NCI-H2196 (cell line): ENCODE measurements at regions not wholly inside any gene's neighbourhood (a gene's known extent, or its start where the extent isn't known, plus 50 kb on each side); places are given as distances from the start of the nearest gene placed in this dataset.

Experiments
- DNase-seq: peaks from one replicate; lab custom pipeline; 2025; ENCODE audit not compliant: unreplicated experiment; lab: John Stamatoyannopoulos, UW

DNA sequence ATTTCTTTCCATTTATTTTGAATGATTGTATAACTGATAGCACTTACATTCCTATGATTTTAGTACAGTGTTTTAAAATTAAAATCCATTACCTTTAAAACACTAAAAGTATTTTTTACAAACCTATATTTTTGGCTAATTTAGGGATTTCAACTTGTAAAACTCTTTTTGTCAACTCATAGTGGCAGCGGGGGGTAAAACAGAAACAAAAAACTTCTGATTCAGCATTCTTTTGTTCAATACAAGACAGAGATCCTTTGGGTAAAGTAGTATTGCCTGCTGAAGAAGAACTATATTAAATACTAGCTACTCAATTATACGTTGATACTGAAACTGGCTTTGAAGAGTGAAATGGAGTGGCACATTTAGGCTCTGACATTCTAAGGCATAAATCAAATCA is 437.4 kb upstream of the CDH19 start:
- no peak for DNase-seq

DNA sequence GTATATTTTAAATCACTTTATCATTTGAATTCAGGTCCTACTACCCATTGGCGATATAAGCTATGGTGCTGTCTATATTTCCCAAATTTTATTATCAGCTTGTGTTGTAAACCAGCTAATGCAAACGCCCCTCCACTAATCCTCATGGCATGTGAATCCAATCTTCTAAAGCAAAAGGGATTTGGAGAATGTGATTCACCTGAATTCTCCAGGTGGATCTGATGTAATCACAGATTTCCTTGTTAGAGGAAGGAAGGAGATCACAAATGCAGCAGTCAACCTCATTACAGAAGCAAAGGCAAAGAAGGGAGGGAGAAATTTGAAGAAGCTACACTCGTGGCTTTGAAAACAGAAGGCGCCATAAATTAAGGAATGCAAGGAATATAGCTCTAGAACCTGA is 431.1 kb upstream of the CDH19 start:
- DNase-seq: no peak

DNA sequence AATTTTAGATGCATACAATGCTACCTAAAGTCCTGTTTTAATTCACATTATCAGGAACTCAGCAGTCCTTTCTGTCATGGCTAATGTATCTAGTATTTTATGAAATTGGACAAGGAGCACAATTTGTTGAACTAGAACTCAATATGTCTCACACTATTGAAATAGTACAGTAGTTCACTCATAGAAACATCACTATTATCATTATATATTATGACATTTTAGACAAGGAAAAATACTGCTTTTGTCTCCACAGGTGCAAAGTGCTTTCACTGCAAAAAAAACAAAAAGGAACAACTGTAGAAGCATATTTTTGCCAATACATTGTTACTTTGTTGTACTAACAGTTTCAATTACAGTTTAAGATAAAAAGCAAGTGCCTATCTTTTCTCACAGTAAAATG is 419.2 kb upstream of the CDH19 start:
- DNase-seq: no peak

DNA sequence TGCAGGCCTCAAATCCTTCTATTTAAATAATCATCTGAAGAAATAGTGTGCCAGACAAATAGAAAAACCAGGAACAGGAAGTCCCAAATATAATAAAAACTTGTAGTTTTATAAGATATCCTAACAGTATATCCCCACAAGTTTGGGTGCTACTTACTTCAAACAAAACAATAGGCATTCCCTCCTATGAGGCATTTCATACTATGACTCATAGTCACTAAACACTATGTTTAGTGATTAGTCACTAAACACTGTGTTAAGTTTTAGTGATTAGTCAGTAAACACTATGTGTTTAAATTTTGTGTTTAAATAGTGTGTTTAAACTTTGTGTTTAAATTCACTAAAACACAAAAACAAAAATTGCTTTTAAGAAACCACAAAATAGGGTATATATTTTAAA is 407.0 kb upstream of the CDH19 start:
- no peak for DNase-seq

DNA sequence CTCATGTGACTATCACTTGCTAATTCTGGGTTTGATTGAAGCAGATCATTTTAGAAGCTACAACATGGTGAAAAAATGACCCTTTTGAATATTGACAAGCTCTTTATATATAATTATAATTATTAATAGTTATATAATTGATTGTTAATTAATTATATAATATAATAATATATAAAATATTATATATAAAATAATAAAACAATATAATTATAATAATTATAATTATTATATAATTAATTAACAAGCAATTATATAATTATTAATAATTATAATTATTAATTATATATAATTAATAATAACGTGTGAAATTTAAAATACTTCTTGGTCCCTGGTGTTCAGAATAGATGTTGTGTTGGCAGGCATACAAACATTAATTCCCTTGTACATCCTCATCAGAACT is 404.1 kb upstream of the CDH19 start:
- DNase-seq: no peak

DNA sequence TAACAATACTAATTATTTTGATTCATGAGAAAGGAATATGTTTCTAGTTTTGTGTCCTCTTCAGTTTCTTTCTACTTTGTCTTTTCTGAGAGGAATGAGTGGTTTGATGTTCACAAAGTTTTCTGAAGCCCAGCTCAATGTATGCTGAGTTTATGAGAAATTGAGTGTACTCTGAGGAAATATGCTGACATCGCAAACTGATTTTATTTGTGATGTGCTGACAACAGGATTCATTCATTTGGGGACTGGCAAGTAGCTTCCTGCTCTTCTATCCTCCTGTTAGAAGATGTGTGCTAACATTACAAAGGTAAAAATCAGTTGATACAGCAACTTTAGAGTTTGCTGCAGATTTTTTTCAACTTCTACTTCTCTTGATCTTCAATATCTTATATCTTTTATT is 403.2 kb upstream of the CDH19 start:
- no peak for DNase-seq

DNA sequence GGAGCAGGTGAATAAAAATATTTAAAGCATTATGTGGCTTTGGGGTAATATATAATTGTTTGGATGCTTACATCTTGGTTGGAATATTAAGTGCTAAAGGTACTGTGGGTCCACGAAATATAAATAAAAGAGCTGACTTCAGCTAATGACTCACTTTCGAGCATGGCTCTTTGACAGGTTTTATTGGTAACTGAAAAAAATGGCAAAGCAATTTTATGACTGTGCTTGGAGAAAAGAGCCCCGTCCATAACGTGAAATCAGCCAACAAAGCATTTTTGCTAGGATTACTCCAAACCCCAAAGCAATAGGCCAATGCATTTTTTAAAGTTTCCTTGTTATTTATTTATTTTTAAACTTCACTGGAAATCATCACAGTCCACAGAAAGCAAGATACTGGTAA is 397.2 kb upstream of the CDH19 start:
- no peak for DNase-seq

DNA sequence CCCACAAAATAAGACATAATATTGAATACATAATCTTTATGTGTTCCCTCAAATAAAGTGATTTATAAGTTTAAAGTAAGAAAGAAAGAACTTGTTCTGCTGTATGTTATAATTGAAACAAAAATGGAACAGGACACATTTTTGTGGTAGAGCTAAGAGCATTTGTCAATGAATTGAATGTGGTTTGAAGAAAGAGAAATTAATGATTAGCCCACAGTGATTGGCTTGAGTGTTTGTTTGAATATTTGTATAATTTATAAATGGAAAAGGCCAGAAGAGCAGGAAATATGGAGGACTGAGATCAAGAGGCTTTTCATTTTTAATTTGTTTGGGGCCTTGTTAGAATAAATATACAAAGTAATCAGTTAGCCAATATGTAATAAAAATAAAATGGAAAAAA is 395.1 kb upstream of the CDH19 start:
- no peak for DNase-seq

DNA sequence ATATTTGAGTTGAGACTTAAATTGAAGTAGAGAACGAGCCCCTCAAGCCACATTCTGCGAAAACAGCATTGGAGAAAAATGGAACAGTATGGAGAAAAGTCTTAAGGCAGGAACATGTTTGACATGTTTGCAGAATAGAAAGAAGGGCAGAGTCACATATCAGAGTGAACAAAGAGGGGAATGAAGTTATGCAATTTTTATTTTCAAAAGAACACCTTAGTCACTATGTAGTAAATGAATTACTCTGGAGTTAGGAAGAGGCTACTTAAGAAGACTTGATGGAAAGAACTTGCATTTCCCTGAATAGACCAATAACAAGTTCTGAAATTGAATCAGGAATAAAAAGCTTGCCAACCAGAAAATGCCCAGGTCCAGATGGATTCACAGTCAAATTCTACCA is 391.4 kb upstream of the CDH19 start:
- no peak for DNase-seq

DNA sequence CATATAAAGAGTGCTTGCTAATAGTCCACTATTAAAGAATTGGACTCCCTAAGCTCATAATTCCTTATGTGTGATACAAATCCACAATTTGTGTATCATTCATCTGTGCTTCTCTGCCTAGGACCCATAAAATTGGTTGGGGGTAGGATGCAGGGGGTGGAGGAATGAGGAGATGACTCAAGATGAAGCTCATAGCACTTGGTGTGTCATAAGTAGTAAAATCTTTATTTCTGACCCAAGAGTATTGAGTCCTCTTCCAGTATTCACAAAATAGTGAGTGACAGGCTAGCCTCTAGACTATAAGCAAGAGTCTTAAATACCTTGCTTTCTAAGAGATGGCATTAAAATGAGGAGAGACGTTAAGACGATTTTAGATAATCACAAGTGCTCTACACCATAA is 390.9 kb upstream of the CDH19 start:
- no peak for DNase-seq

DNA sequence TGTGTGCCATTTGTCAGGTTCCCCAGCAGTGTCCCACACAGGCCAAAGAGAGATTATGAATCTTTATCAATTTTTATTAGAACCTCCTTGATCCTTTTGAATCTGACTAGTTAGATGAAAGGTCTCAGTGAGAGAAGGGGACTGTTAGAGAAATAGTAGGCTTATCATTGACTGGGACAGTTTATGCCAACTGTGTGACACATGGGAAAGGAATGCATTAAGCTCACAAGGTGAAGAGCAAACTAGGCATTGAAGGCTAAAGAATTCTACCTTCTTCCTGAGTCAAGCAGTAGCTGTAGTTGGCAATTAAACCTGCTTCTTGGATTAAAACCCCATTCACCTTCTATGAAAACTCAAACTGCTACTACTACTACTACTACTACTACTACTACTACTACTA is 389.6 kb upstream of the CDH19 start:
- no peak for DNase-seq

DNA sequence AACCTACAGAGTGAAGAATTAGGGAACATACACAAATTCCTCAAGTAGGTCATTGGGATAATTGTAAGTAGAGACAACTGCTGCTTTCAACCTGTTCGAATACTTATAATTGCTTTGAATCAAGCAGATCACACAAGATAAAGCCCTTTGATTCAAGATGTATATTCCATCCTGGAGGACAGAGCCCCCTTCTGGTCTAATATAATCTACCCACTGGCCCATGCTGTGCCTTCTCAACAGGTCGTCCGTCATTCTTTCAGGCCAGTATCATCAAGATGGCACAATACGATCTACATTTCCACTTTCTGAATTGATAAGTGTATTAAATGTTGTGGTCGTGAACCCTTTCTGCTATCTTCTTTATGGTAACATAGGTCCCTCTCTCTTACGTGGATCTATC is 387.0 kb upstream of the CDH19 start:
- DNase-seq: no peak

DNA sequence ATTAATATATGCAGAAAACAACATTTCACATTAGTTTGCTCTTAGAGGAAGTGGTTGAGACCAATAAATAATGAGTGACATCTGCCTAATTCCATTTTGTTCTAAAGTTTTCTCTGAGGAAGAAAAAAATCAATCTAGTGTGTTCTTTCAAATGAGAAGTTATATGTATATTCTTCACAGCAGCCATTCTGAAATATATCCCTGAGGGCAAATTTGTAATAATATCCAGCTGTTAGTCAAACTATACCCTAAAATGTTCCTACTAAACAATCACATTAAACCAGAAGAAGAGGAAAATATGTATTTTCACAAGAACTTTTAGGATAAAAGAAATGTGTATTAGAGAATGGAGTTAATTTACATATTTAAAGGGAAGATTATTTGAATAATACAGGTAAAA is 375.1 kb upstream of the CDH19 start:
- no peak for DNase-seq

DNA sequence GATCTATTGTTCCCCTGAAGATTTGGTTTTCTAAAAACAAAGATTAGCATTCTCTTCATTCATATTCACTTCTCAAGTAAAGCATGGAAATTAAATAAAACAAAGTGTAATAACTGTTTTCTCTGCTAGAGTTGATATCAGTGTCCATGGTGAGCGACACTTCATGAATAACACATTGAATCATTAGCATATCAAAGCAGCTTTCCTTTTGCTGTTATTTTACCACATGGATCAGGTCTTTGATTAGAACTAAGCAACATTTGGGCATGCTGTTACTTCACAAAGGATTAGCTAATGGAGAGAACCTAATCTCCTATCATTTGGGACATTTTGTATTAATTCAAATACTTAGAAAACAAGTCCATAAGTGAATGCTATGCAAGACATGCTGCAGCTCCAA is 368.8 kb upstream of the CDH19 start:
- DNase-seq: no peak

DNA sequence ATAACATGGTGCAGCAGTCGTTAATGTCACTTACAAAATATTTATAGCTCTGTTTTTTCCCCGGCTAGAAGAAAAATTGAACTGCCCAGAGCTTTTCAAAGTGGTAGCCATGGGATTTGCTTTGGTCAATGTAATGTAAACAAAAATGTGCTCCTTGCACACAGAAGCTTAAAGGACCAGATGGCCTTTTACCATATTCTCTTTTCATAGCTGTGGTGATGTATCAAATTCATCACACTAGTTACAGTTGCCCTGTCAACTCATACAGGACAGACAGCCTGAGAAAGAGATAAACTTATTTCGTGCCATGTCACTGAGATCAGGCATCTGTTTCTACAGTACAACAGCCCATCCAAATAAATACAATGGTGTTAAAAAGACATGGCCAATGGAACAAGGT is 368.1 kb upstream of the CDH19 start:
- no peak for DNase-seq

DNA sequence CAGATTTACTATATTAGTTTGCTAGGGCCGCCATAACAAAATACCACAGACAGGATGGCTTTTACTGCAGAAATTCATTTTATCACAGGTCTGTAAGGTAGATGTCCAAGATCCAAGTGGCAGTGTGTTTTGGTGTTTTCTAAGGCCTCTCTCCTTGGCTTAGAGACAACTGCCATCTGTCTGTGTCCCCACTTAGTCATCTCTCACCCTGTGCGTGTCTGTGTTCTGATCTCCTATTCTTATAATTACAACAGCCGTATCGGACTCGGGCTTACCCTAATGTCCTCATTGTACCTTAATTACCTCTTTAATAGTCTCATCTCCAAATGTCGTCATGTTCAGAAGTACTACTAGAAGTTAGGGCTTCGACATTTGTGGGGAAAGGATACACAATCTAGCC is 362.3 kb upstream of the CDH19 start:
- no peak for DNase-seq

DNA sequence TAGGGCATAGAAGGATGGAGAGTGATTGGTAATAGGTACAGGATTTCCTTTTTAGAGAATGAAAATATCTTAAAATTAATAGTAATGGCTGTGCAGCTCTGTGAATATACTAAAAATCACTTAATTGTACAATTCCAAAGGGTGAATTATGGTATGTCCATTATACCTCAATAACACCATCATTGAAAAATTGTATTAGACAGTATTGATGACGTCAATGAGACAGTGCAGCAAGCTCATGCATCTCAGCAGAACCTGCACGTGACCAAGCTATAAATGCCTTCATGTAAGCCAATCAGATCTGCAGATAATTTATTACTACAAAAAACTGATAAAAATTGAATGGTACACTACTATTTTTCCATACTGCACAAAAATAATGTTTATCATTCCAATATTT is 354.4 kb upstream of the CDH19 start:
- no peak for DNase-seq

DNA sequence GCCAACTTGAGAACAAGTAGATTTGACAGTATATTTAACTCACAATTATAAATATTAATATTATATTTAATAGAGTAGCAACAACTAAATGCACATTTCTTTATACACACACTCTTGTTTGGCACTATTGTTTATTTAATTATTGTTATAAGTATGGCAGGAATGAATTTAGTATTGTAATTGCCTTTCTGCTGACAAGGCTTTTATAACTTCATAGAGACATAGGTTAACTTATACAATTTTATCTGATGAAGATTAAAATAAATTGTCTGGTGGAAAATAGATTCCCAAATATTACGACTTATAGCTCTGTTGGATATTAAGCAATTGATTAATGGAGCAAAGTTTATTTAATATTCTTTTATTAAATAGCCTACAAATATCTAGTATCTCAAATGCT is 347.9 kb upstream of the CDH19 start:
- no peak for DNase-seq

DNA sequence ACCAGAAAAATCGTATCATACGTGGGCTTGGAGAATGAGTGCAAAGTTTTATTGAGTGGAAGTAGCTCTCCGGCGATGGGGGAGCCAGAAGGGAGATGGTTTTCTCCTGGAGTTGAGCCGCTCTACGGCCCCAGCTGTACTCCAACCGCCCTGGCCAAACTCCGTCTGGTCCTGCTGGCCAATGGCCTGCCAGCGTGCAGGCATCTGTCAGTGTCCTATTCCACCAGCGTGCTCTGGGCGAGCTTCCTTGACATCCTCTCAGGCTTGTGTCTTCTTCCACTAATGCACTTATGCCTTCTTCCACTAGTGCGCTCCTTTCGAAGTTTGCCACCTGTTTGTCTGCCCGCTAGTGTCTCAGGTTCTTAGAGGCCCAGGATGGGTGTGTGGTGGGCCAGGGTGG is 345.5 kb upstream of the CDH19 start:
- DNase-seq: no peak

DNA sequence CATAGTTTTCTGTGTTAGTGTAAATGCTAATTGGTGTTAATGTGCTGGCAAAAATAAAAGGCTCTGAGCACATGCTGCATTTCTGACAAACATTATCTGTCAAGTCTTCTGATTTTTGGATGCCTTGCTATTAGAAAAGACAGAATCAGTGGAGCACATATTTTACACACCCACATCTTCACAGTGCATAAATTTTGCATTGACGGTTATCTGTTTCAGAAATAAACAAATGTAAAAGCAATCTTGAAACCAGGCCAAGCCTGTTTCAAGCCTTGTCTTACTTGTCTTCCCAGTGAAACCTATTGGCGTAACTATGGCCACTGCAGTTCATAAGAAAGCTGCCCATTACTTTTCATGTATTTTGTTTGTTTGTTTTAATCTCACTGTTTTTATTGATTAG is 333.7 kb upstream of the CDH19 start:
- DNase-seq: no peak

DNA sequence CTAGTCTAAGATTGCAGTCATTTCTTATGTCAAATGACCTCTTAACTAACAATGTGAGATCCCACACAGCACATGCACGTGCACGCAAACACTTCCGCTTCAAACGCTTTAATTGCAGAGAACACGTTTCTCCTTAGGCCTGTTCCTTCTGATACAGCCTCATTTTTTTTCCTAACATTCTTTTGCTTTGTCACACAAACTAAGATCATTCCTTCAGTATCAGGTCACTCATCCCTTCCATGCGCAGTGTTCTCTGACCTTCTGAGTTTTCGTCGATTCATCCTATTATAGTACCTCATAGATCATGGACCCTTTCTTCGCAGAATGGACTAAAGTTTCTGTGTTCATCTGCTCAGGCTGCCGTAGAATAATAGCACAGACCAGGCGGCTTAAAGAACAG is 327.1 kb upstream of the CDH19 start:
- no peak for DNase-seq

DNA sequence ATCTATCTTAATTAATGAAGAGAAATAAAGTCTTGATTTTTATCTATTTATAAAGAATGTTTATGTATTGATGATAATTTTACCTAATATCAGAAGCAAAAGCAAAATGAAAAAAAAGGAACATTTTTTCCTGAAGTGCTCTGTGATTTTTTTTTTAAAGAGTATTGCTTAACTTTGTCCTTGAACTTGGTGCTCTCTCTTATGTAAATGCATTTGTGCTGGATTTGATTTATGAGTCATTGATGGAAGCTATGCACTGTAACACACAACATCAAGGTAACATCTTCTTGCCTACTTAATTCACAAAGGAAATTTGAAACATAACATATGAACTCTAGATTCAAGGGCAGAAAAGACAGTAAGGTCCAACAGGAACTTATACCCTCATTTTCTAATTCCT is 312.9 kb upstream of the CDH19 start:
- DNase-seq: no peak

DNA sequence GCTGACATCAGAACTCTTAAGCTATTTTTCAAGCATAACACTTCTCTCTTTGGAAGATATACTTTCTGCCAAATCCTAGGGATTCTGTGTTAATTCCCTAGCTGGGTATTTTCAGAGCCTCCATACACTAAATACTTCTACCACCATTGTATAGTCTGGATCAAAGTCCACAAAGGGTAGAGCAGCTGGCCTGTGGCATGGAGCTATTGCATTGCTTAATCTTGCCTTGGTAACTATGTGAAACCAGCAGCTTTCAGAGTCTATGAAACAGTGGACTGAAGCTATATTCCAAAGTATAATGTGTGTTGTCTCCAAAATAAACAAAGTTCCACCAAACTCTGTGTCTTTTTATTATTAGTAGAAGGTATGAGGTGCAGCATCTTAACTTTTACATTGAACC is 296.9 kb upstream of the CDH19 start:
- DNase-seq: no peak

DNA sequence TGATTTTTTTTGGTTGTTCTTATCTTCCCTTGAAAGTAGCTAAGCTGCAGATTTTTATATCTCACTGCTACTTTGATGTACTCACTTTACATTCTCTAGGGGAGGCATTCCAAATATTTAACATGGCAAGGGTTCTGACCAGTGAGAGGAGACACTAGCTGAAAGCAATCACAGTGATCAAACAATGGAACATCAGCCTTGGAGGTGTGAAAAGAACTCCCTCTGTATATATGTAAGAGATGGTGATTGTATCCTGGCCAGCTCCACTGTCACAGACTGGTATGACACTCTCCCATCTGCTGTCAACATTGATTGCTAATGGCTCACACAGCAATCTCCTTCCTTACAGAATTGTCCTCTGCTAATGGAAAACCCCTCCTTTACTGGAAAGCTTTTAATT is 291.7 kb upstream of the CDH19 start:
- DNase-seq: no peak
